Liver (tissue), 8 donors: ENCODE measurements at regions not wholly inside any gene's neighbourhood (a gene's known extent, or its start where the extent isn't known, plus 50 kb on each side); places are given as distances from the start of the nearest gene placed in this dataset.

ENCODE experiments used
- DNase-seq: peaks from one replicate; pipeline ENCODE4 v3.0.0-alpha.2; 2017; ENCODE audit warnings: low spot score
- H3K27ac ChIP-seq, 2 donors: one replicate each; pipeline ENCODE4 v1.7.0; 2013; ENCODE audit warnings: inconsistent platforms in 2 of 2, low read length in 2 of 2, control low read depth in 1 of 2, low read depth in 1 of 2, mild to moderate bottlenecking in 1 of 2
- H3K27me3 ChIP-seq, 4 donors: one replicate each; pipeline versions ENCODE4 v1.6.1 to v1.7.0; 2013; ENCODE audit warnings: low read length in 3 of 4, inconsistent platforms in 1 of 4, mild to moderate bottlenecking in 1 of 4, moderate library complexity in 1 of 4; ENCODE audit not compliant: control insufficient read depth in 4 of 4, insufficient read depth in 4 of 4
- H3K36me3 ChIP-seq, 4 donors: one replicate each; pipeline versions ENCODE4 v1.6.1 to v1.7.0; 2013; ENCODE audit warnings: low read length in 3 of 4, mild to moderate bottlenecking in 3 of 4, low read depth in 1 of 4, moderate library complexity in 1 of 4; ENCODE audit not compliant: control insufficient read depth in 4 of 4, insufficient read depth in 3 of 4
- H3K4me1 ChIP-seq, 4 donors: one replicate each; pipeline versions ENCODE4 v1.6.1 to v1.7.0; 2013; ENCODE audit warnings: low read length in 3 of 4, mild to moderate bottlenecking in 3 of 4, moderate library complexity in 1 of 4; ENCODE audit not compliant: control insufficient read depth in 4 of 4, insufficient read depth in 4 of 4
- H3K4me3 ChIP-seq, 3 donors: one replicate each; pipeline versions ENCODE4 v1.6.1 to v1.7.0; 2013; ENCODE audit warnings: low read length in 3 of 3, control low read depth in 1 of 3, low read depth in 1 of 3, mild to moderate bottlenecking in 1 of 3
- H3K9ac ChIP-seq, 2 donors: one replicate each; pipeline ENCODE4 v1.7.0; 2013; ENCODE audit warnings: low read length in 2 of 2, mild to moderate bottlenecking in 2 of 2, moderate library complexity in 2 of 2, control low read depth in 1 of 2, low read depth in 1 of 2
- H3K9me3 ChIP-seq, 4 donors: one replicate each; pipeline versions ENCODE4 v1.6.1 to v1.7.0; 2013; ENCODE audit warnings: low read length in 3 of 4; ENCODE audit not compliant: control insufficient read depth in 4 of 4
- ATF3 ChIP-seq: IDR thresholded peaks from 2 replicates; pipeline ENCODE4 v1.6.1; 2016; ENCODE audit warnings: antibody characterized with exemption
- CTCF ChIP-seq: fragments of 150-350 bp; IDR thresholded peaks from 2 replicates; pipeline ENCODE4 v1.5.1; 2017; ENCODE audit warnings: improper control_type of control experiment, low read depth, low read length; ENCODE audit not compliant: missing input control
- EGR1 ChIP-seq, 2 donors: IDR thresholded peaks; 2 replicates each; pipeline ENCODE4 v1.6.1; 2016 to 2018; ENCODE audit warnings: antibody characterized with exemption in 2 of 2, low read depth in 2 of 2
- FOXA1 ChIP-seq: IDR thresholded peaks from 2 replicates; pipeline ENCODE4 v1.6.1; 2016; ENCODE audit warnings: antibody characterized with exemption
- FOXA2 ChIP-seq: IDR thresholded peaks from 2 replicates; pipeline ENCODE4 v1.6.1; 2016; ENCODE audit warnings: antibody characterized with exemption
- GABPA ChIP-seq, 2 donors: IDR thresholded peaks in 1 of 2; conservative IDR thresholded peaks in 1 of 2; 2 replicates each; pipeline ENCODE4 v1.6.1; 2016; ENCODE audit warnings: antibody characterized with exemption in 2 of 2, mild to moderate bottlenecking in 1 of 2, moderate library complexity in 1 of 2
- HNF4A ChIP-seq, 2 donors: conservative IDR thresholded peaks; 2 replicates each; pipeline ENCODE4 v1.6.1; 2016; ENCODE audit warnings: antibody characterized with exemption in 2 of 2, mild to moderate bottlenecking in 2 of 2
- HNF4G ChIP-seq: IDR thresholded peaks from 2 replicates; pipeline ENCODE4 v1.6.1; 2016; ENCODE audit warnings: antibody characterized with exemption
- JUND ChIP-seq, 2 donors: IDR thresholded peaks; 2 replicates each; pipeline ENCODE4 v1.6.1; 2016; ENCODE audit warnings: antibody characterized with exemption in 2 of 2
- NR2F2 ChIP-seq: IDR thresholded peaks from 2 replicates; pipeline ENCODE4 v1.6.1; 2016; ENCODE audit warnings: antibody characterized with exemption
- RAD21 ChIP-seq, 2 donors: IDR thresholded peaks; 2 replicates each; pipeline ENCODE4 v1.6.1; 2016; ENCODE audit warnings: antibody characterized with exemption in 2 of 2, mild to moderate bottlenecking in 2 of 2
- REST ChIP-seq: IDR thresholded peaks from 2 replicates; pipeline ENCODE4 v1.6.1; 2016; ENCODE audit warnings: antibody characterized with exemption, mild to moderate bottlenecking
- RXRA ChIP-seq, 2 donors: IDR thresholded peaks; 2 replicates each; pipeline ENCODE4 v1.6.1; 2017 to 2018; ENCODE audit warnings: antibody characterized with exemption in 2 of 2, mild to moderate bottlenecking in 1 of 2
- SP1 ChIP-seq: IDR thresholded peaks from 2 replicates; pipeline ENCODE4 v1.6.1; 2018; ENCODE audit warnings: antibody characterized with exemption, mild to moderate bottlenecking
- TAF1 ChIP-seq: conservative IDR thresholded peaks from 2 replicates; pipeline ENCODE4 v1.6.1; 2016; ENCODE audit warnings: antibody characterized with exemption, mild to moderate bottlenecking
- YY1 ChIP-seq: IDR thresholded peaks from 2 replicates; pipeline ENCODE4 v1.6.1; 2016; ENCODE audit warnings: antibody characterized with exemption, mild to moderate bottlenecking
- WGBS: extraction: QIAGEN DNeasy Blood & Tissue Kit; methylation state at CpG from one replicate; pipeline ENCODE4 v1.1.7; 2013; 5-methylcytosine and 5-hydroxymethylcytosine counted together
- TF ChIP-seq, protein P1 (sequence below): IDR thresholded peaks from 2 replicates; pipeline ENCODE4 v1.6.1; 2016; ENCODE audit warnings: antibody characterized with exemption
- TF ChIP-seq, protein P2 (sequence below): IDR thresholded peaks from 2 replicates; pipeline ENCODE4 v1.6.1; 2016; ENCODE audit warnings: antibody characterized with exemption
- donor health status: healthy.
- donor health status: healthy.
- donor health status: healthy.
- donor health status: healthy.
- donor health status: healthy.

DNA sequence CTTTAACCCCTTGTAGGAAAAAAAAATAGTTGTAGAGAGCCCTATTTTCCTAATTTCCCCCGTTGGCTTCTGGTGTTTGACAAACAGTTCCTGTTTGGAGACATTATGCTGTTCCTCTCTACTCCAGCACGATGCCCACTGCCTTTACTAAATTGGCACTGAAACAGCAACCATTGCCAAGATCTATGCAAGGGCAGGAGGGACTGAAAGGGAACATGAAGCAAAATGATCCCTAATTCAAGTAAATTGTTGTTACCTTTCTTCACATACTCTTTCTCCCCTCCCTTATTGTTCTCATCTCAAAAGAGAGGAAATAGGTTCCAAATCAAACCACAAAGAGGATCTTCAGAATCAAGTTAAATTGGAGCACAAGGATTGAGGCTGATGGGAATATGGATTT lies 764.1 kb upstream of the MMS22L start:
- 40% methylated on average over 2 of the region's 2 CpGs for WGBS
- Histone ChIP-seq H3K9ac (no peak overlapping the region), H3K9me3 (no peaks in the 10 kb centered on the region), H3K27ac (no peak overlapping the region), H3K27me3 (peaks cover 0 to 4% (median 1%) of the 10 kb centered on the region in 4 donors), H3K4me1 (no peaks in the 10 kb centered on the region), H3K4me3 (no peak overlapping the region), H3K36me3 (no peaks in the 10 kb centered on the region)
- TF ChIP-seq HNF4G (no peak), JUND (IDR thresholded peaks at IDR 0.05) (no peak), REST (no peak), GABPA (IDR thresholded peaks at IDR 0.05 in 1 of 2, conservative IDR thresholded peaks at IDR 0.05 in 1 of 2) (no peak), ATF3 (no peak), SP1 (no peak), FOXA1 (no peak), YY1 (no peak), FOXA2 (no peak), NR2F2 (no peak), HNF4A (conservative IDR thresholded peaks at IDR 0.05) (no peak), RXRA (IDR thresholded peaks at IDR 0.05) (no peak), RAD21 (IDR thresholded peaks at IDR 0.05) (no peak), TAF1 (no peak), EGR1 (IDR thresholded peaks at IDR 0.05; ENCODE audit: low read depth in 2 of 2) (no peak), CTCF (no peak)
- TF ChIP-seq, protein P1, sequence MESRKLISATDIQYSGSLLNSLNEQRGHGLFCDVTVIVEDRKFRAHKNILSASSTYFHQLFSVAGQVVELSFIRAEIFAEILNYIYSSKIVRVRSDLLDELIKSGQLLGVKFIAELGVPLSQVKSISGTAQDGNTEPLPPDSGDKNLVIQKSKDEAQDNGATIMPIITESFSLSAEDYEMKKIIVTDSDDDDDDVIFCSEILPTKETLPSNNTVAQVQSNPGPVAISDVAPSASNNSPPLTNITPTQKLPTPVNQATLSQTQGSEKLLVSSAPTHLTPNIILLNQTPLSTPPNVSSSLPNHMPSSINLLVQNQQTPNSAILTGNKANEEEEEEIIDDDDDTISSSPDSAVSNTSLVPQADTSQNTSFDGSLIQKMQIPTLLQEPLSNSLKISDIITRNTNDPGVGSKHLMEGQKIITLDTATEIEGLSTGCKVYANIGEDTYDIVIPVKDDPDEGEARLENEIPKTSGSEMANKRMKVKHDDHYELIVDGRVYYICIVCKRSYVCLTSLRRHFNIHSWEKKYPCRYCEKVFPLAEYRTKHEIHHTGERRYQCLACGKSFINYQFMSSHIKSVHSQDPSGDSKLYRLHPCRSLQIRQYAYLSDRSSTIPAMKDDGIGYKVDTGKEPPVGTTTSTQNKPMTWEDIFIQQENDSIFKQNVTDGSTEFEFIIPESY: no peak
- TF ChIP-seq, protein P2, sequence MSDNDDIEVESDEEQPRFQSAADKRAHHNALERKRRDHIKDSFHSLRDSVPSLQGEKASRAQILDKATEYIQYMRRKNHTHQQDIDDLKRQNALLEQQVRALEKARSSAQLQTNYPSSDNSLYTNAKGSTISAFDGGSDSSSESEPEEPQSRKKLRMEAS: no peak
- DNase-seq: no peak

DNA sequence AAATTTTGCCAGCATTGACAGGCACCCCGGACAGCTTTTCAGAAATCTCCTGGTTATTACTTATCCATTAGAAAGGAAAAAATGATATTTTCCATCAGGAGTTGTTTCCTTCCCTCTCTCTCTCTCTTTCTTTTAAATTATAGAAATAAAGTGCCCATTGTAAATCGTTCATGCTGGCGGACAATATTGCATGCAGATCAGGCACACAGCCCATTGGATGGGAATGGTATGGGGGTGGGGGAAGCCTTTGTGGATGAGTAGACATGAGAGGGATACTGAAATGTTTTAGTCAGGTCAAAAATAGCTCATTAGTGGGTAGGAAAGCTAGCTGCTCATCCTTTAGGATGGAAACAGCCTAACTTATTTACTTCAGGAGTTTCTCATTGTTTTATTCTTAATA lies 764.9 kb upstream of the MMS22L start:
- DNase-seq: no peak
- no peaks in the 10 kb centered on the region for H3K4me1 ChIP-seq
- no peak overlapping the region for H3K4me3 ChIP-seq
- TF ChIP-seq YY1: no peak
- TF ChIP-seq JUND (IDR thresholded peaks at IDR 0.05): no peak
- TF ChIP-seq, protein P2: no peak
- TF ChIP-seq FOXA2: no peak
- no peak for TF ChIP-seq EGR1 (IDR thresholded peaks at IDR 0.05; ENCODE audit: low read depth in 2 of 2)
- no peak for TF ChIP-seq SP1
- no peak for TF ChIP-seq ATF3
- no peak for TF ChIP-seq REST
- TF ChIP-seq, protein P1: no peak
- TF ChIP-seq NR2F2: no peak
- no peak for TF ChIP-seq HNF4G
- H3K27ac ChIP-seq: no peak overlapping the region
- H3K9me3 ChIP-seq: no peaks in the 10 kb centered on the region
- no peak overlapping the region for H3K9ac ChIP-seq
- peaks cover 0 to 4% (median 1%) of the 10 kb centered on the region in 4 donors for H3K27me3 ChIP-seq
- 73% methylated on average over 3 of the region's 3 CpGs for WGBS
- no peaks in the 10 kb centered on the region for H3K36me3 ChIP-seq
